Dedifferentiated amniotic fluid mesenchymal stem cell (primary cell): ENCODE measurements at regions not wholly inside any gene's neighbourhood (a gene's known extent, or its start where the extent isn't known, plus 50 kb on each side); places are given as distances from the start of the nearest gene placed in this dataset.
"Not testable (repeated sequence)": the region's sequence is repeated elsewhere in the genome, so short reads cannot be mapped to it uniquely, and the experiment has no call there.

Experiments used
- DNase-seq: peaks from one replicate; pipeline ENCODE4 v3.0.0-alpha.2; 2016; ENCODE audit errors: extremely low spot score

GRCh38 chr5:82560561-82560960 lies 282.4 kb upstream of the RPS23 start:
- DNase-seq = peak; percentile 17

- no peak for DNase-seq
Observed at GRCh38 chr5:82551840-82552385, 273.8 kb upstream of the RPS23 start.

GRCh38 chr5:82551192-82551591 lies 273.0 kb upstream of the RPS23 start:
- DNase-seq = no peak

- no peak for DNase-seq
Observed at GRCh38 chr5:82549263-82549662, 271.1 kb upstream of the RPS23 start.

- no peak for DNase-seq
Observed at GRCh38 chr5:82544004-82544403, 265.9 kb upstream of the RPS23 start.

- DNase-seq = no peak
Observed at GRCh38 chr5:82540301-82540700, 262.1 kb upstream of the RPS23 start.

GRCh38 chr5:82538339-82539034 lies 260.3 kb upstream of the RPS23 start:
- DNase-seq = peak; percentile 70

- DNase-seq = no peak
Observed at GRCh38 chr5:82537687-82538306, 259.6 kb upstream of the RPS23 start.

- no peak for DNase-seq
Observed at GRCh38 chr5:82534986-82535385, 256.8 kb upstream of the RPS23 start.

GRCh38 chr5:82532075-82532474 lies 253.9 kb upstream of the RPS23 start:
- DNase-seq = not testable (repeated sequence)

- DNase-seq = no peak
Observed at GRCh38 chr5:82526540-82526939, 248.4 kb upstream of the RPS23 start.

- no peak for DNase-seq
Observed at GRCh38 chr5:82525626-82526025, 247.5 kb upstream of the RPS23 start.

GRCh38 chr5:82523633-82524032 lies 245.5 kb upstream of the RPS23 start:
- DNase-seq = no peak

GRCh38 chr5:82522897-82523296 lies 244.7 kb upstream of the RPS23 start:
- DNase-seq = no peak

GRCh38 chr5:82521431-82522051 lies 243.4 kb upstream of the RPS23 start:
- DNase-seq = no peak

GRCh38 chr5:82519558-82519957 lies 241.4 kb upstream of the RPS23 start:
- no peak for DNase-seq

- no peak for DNase-seq
Observed at GRCh38 chr5:82517544-82518075, 239.5 kb upstream of the RPS23 start.

- DNase-seq = no peak
Observed at GRCh38 chr5:82513738-82514137, 235.6 kb upstream of the RPS23 start.

GRCh38 chr5:82512025-82512424 lies 233.9 kb upstream of the RPS23 start:
- no peak for DNase-seq

- DNase-seq = no peak
Observed at GRCh38 chr5:82511134-82511533, 233.0 kb upstream of the RPS23 start.

- no peak for DNase-seq
Observed at GRCh38 chr5:82509762-82510161, 231.6 kb upstream of the RPS23 start.

- not testable (repeated sequence) for DNase-seq
Observed at GRCh38 chr5:82506390-82506789, 228.2 kb upstream of the RPS23 start.
